Esophagus muscularis mucosa (tissue), 4 donors: ENCODE measurements at regions not wholly inside any gene's neighbourhood (a gene's known extent, or its start where the extent isn't known, plus 50 kb on each side); places are given as distances from the start of the nearest gene placed in this dataset.

Experiments used
- DNase-seq: peaks from one replicate; pipeline ENCODE4 v3.0.0-alpha.2; 2017; ENCODE audit errors: extremely low spot score
- H3K27ac ChIP-seq, 4 donors: fragments of 200-600 bp; sonication (generic); replicated peaks in 1 of 4; 1 replicate in 3 of 4; 2 replicates in 1 of 4; pipeline ENCODE4 v1.5.1; 2016 to 2019; ENCODE audit warnings: mild to moderate bottlenecking in 1 of 4
- H3K27me3 ChIP-seq, 4 donors: fragments of 200-600 bp; sonication (generic); one replicate each; pipeline versions ENCODE4 v1.5.1 to v1.6.0; 2016 to 2019
- H3K36me3 ChIP-seq, 4 donors: fragments of 200-600 bp; sonication (generic); one replicate each; pipeline ENCODE4 v1.5.1; 2016 to 2019
- H3K4me1 ChIP-seq, 4 donors: fragments of 200-600 bp; sonication (generic); one replicate each; pipeline ENCODE4 v1.5.1; 2016 to 2019
- H3K4me3 ChIP-seq, 4 donors: fragments of 200-600 bp; sonication (generic); 1 replicate in 2 of 4; 2 replicates in 2 of 4; pipeline ENCODE4 v1.5.1; 2016 to 2019; ENCODE audit warnings: mild to moderate bottlenecking in 4 of 4, moderate library complexity in 1 of 4
- H3K9me3 ChIP-seq, 4 donors: fragments of 200-600 bp; sonication (generic); 1 replicate in 3 of 4; 2 replicates in 1 of 4; pipeline ENCODE4 v1.5.1; 2016 to 2019
- EP300 ChIP-seq: sonication (generic); formaldehyde crosslinking; IDR thresholded peaks from one replicate; pipeline ENCODE4 v1.6.1; 2017; ENCODE audit warnings: antibody characterized with exemption
- POLR2A ChIP-seq: fragments of 450-650 bp; IDR thresholded peaks from one replicate; pipeline ENCODE4 v1.6.1; 2017; ENCODE audit warnings: antibody characterized with exemption, moderate library complexity, mild to moderate bottlenecking, low read depth
- POLR2AphosphoS5 ChIP-seq, 2 donors: sonication (generic); formaldehyde crosslinking; IDR thresholded peaks; one replicate each; pipeline ENCODE4 v1.6.1; 2017; ENCODE audit warnings: antibody characterized with exemption in 2 of 2
- whole genome bisulfite sequencing: methylation state at CpG from one replicate; pipeline ENCODE4 v1.1.5; 2018; 5-methylcytosine and 5-hydroxymethylcytosine counted together
- intact Hi-C: fragments of 100-400 bp; cut with DNase I; formaldehyde crosslinking; loops from one replicate; pipeline ENCODE4 v1.15.1; 2023
- TF ChIP-seq, protein P1 (sequence below), 3 experiments: fragments of 200-600 bp in 2 of 3; fragments of 450-650 bp in 1 of 3; sonication (generic) in 2 of 3; IDR thresholded peaks; one replicate each; pipeline ENCODE4 v1.5.1; 2017 to 2019; ENCODE audit warnings: antibody characterized with exemption in 3 of 3, mild to moderate bottlenecking in 2 of 3, moderate library complexity in 1 of 3

DNA sequence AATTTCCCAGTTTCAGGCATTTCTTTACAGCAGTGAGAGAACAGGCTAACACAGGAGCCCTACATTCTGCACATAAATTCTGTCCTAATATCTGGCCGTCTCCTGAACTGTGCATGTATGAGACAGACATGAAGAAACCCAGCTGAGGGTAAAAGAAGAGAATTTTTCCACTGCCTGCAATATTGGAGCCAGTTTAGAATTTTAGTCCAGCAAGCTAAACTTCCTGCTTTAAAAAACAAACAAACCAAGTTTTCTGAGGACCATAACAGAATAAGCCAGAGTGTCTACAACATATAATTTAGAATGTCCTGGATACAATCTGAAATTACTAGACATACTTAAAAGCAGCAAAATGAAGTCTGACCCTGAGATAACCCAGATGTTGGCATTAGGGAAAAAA lies 215.1 kb upstream of the KLHL29 start:
- H3K9me3 ChIP-seq: peaks cover 0 to 8% (median 0%) of the 10 kb centered on the region in 4 donors
- H3K27me3 ChIP-seq: no peaks in the 10 kb centered on the region
- no peaks in the 10 kb centered on the region for H3K36me3 ChIP-seq
- 50% methylated on average over 1 of the region's 1 CpG for WGBS
- intact Hi-C loops: no loop called here
- no peak for TF ChIP-seq POLR2AphosphoS5 (IDR thresholded peaks at IDR 0.05)
- TF ChIP-seq POLR2A: no peak
- TF ChIP-seq, protein P1, sequence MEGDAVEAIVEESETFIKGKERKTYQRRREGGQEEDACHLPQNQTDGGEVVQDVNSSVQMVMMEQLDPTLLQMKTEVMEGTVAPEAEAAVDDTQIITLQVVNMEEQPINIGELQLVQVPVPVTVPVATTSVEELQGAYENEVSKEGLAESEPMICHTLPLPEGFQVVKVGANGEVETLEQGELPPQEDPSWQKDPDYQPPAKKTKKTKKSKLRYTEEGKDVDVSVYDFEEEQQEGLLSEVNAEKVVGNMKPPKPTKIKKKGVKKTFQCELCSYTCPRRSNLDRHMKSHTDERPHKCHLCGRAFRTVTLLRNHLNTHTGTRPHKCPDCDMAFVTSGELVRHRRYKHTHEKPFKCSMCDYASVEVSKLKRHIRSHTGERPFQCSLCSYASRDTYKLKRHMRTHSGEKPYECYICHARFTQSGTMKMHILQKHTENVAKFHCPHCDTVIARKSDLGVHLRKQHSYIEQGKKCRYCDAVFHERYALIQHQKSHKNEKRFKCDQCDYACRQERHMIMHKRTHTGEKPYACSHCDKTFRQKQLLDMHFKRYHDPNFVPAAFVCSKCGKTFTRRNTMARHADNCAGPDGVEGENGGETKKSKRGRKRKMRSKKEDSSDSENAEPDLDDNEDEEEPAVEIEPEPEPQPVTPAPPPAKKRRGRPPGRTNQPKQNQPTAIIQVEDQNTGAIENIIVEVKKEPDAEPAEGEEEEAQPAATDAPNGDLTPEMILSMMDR (IDR thresholded peaks at IDR 0.05): no peak
- TF ChIP-seq EP300: no peak
- DNase-seq: no peak
- H3K27ac ChIP-seq: no peak overlapping the region
- no peak overlapping the region for H3K4me3 ChIP-seq
- no peaks in the 10 kb centered on the region for H3K4me1 ChIP-seq

DNA sequence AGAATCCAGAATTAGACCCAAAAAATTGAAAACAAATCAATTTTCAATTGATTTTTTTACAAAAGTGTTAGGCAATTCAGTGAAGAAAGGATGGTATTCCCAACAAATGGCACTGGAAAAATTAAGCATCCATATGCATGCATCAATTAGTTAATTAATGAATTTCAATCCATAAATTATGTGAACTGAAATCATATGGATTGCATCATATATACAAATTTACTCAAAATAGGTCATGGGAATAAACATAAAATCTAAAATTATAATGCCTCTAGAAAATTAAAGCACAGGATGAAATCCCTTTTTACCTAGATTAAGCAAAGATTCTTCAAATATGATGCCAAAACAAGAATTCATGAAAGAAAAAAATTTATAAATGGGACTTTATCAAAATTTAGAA lies 213.9 kb upstream of the KLHL29 start:
- Histone ChIP-seq H3K4me3 (no peak overlapping the region), H3K27ac (no peak overlapping the region), H3K4me1 (no peaks in the 10 kb centered on the region), H3K36me3 (no peaks in the 10 kb centered on the region), H3K27me3 (no peaks in the 10 kb centered on the region), H3K9me3 (peaks cover 0 to 11% (median 0%) of the 10 kb centered on the region in 4 donors)
- TF ChIP-seq, protein P1 (IDR thresholded peaks at IDR 0.05): no peak
- TF ChIP-seq POLR2A (no peak), POLR2AphosphoS5 (IDR thresholded peaks at IDR 0.05) (no peak), EP300 (no peak)
- intact Hi-C loops: no loop called here
- no peak for DNase-seq

DNA sequence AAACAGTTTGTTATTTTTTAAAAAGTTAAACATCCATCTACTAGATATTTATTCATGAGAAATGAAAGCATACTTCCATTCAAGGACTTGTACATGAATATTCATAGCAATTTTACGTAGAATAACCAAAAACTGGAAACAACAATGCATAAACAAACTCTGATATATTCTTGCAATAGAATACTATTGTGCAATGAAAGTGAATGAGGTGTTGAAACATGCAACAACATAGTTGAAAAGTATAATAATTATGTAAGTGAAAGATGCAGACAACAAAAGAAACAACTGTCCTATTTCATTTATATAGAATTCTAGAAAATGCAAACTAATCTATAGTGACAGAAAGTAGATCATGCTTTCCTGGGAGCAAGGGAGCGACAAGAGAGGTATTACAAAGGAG lies 206.6 kb upstream of the KLHL29 start:
- intact Hi-C loops: no loop called here
- Histone ChIP-seq H3K4me1 (no peaks in the 10 kb centered on the region), H3K4me3 (no peak overlapping the region), H3K36me3 (no peaks in the 10 kb centered on the region), H3K9me3 (peaks cover 0 to 23% (median 10%) of the 10 kb centered on the region in 4 donors), H3K27ac (no peak overlapping the region), H3K27me3 (no peaks in the 10 kb centered on the region)
- TF ChIP-seq EP300 (no peak), POLR2A (no peak), POLR2AphosphoS5 (IDR thresholded peaks at IDR 0.05) (no peak)
- TF ChIP-seq, protein P1 (IDR thresholded peaks at IDR 0.05): no peak
- 94% methylated on average over 2 of the region's 2 CpGs for WGBS
- DNase-seq: no peak

GRCh38 chr2:23183733-23184132 lies 201.2 kb upstream of the KLHL29 start:
- Histone ChIP-seq H3K4me1 (no peaks in the 10 kb centered on the region), H3K4me3 (no peak overlapping the region), H3K36me3 (no peaks in the 10 kb centered on the region), H3K27me3 (no peaks in the 10 kb centered on the region), H3K9me3 (peaks cover 0 to 27% (median 10%) of the 10 kb centered on the region in 4 donors), H3K27ac (no peak overlapping the region)
- WGBS: 96% methylated on average over 4 of the region's 4 CpGs
- no peak for DNase-seq
- intact Hi-C loops: no loop called here
- TF ChIP-seq EP300 (no peak), POLR2AphosphoS5 (IDR thresholded peaks at IDR 0.05) (no peak), POLR2A (no peak)
- TF ChIP-seq, protein P1 (IDR thresholded peaks at IDR 0.05): no peak

- TF ChIP-seq POLR2A (no peak), POLR2AphosphoS5 (IDR thresholded peaks at IDR 0.05) (no peak), EP300 (no peak)
- TF ChIP-seq, protein P1 (IDR thresholded peaks at IDR 0.05): no peak
Observed at GRCh38 chr2:23198316-23199114, 186.5 kb upstream of the KLHL29 start.

More at GRCh38 chr2:23198316-23199114, 186.5 kb upstream of the KLHL29 start:
- Histone ChIP-seq H3K4me3 (no peak overlapping the region), H3K27ac (no peak overlapping the region), H3K4me1 (no peaks in the 10 kb centered on the region), H3K9me3 (peaks cover 0 to 14% (median 5%) of the 10 kb centered on the region in 4 donors), H3K36me3 (no peaks in the 10 kb centered on the region), H3K27me3 (no peaks in the 10 kb centered on the region)
- WGBS: 72% methylated on average over 12 of the region's 12 CpGs
- intact Hi-C loops: no loop called here
- no peak for DNase-seq
